Kidney (tissue), 13 donors: ENCODE measurements at regions not wholly inside any gene's neighbourhood (a gene's known extent, or its start where the extent isn't known, plus 50 kb on each side); places are given as distances from the start of the nearest gene placed in this dataset.

ENCODE experiments used
- DNase-seq, 5 donors: peaks; one replicate each; pipeline ENCODE4 v3.0.0-alpha.2; 2013 to 2020
- FAIRE-seq: peaks from 2 replicates; lab custom pipeline; 2012; peaks lifted over from hg19 to GRCh38; lab: Jason Lieb, UNC
- H3K27ac ChIP-seq, 2 donors: one replicate each; pipeline ENCODE4 v1.7.0; 2013; ENCODE audit warnings: low read depth in 2 of 2, low read length in 2 of 2, inconsistent platforms in 1 of 2
- H3K27me3 ChIP-seq: one replicate; pipeline ENCODE4 v1.7.1; 2013; ENCODE audit warnings: low read length, inconsistent platforms; ENCODE audit not compliant: control insufficient read depth, insufficient read depth
- H3K36me3 ChIP-seq, 3 donors: one replicate each; pipeline versions ENCODE4 v1.7.0 to v1.7.1; 2013; ENCODE audit warnings: low read length in 3 of 3, control low read depth in 1 of 3, inconsistent platforms in 1 of 3; ENCODE audit not compliant: insufficient read depth in 3 of 3, control insufficient read depth in 2 of 3
- H3K4me1 ChIP-seq, 3 donors: one replicate each; pipeline versions ENCODE4 v1.7.0 to v1.7.1; 2013; ENCODE audit warnings: low read length in 3 of 3, inconsistent platforms in 1 of 3, low read depth in 1 of 3; ENCODE audit not compliant: control insufficient read depth in 2 of 3, insufficient read depth in 2 of 3
- H3K4me3 ChIP-seq, 3 donors: one replicate each; pipeline versions ENCODE4 v1.7.0 to v1.8.1; 2013; ENCODE audit warnings: low read length in 3 of 3, control low read depth in 1 of 3, inconsistent platforms in 1 of 3
- H3K9ac ChIP-seq, 3 donors: one replicate each; pipeline versions ENCODE4 v1.7.0 to v1.7.1; 2013; ENCODE audit warnings: low read length in 3 of 3, control low read depth in 1 of 3, inconsistent platforms in 1 of 3
- H3K9me3 ChIP-seq, 3 donors: one replicate each; pipeline versions ENCODE4 v1.7.0 to v1.7.1; 2013; ENCODE audit warnings: low read length in 3 of 3, control low read depth in 1 of 3, inconsistent platforms in 1 of 3; ENCODE audit not compliant: control insufficient read depth in 2 of 3, insufficient read depth in 1 of 3
- intact Hi-C: fragments of 100-400 bp; cut with DNase I; formaldehyde crosslinking; loops from one replicate; pipeline ENCODE4 v1.11.1; 2022
- TF ChIP-seq, protein P1 (sequence below): IDR thresholded peaks from 3 replicates; pipeline ENCODE4 v1.5.1; 2012; ENCODE audit warnings: mild to moderate bottlenecking, moderate library complexity, borderline replicate concordance; ENCODE audit not compliant: insufficient read depth; ENCODE audit errors: extremely low read depth
- donor health status: control.
- donor health status: control.
- donor health status: control.
- donor health status: control.
- donor health status: control.
- donor health status: DM: yes; HTN: yes; CAD: no.
- donor health status: Normal renal cell carcinoma (clear cell type).

- intact Hi-C loops = no loop called here
- TF ChIP-seq, protein P1, sequence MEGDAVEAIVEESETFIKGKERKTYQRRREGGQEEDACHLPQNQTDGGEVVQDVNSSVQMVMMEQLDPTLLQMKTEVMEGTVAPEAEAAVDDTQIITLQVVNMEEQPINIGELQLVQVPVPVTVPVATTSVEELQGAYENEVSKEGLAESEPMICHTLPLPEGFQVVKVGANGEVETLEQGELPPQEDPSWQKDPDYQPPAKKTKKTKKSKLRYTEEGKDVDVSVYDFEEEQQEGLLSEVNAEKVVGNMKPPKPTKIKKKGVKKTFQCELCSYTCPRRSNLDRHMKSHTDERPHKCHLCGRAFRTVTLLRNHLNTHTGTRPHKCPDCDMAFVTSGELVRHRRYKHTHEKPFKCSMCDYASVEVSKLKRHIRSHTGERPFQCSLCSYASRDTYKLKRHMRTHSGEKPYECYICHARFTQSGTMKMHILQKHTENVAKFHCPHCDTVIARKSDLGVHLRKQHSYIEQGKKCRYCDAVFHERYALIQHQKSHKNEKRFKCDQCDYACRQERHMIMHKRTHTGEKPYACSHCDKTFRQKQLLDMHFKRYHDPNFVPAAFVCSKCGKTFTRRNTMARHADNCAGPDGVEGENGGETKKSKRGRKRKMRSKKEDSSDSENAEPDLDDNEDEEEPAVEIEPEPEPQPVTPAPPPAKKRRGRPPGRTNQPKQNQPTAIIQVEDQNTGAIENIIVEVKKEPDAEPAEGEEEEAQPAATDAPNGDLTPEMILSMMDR = no peak
- no peak for FAIRE-seq
Observed at GRCh38 chrX:39226251-39226650, 425.0 kb downstream of the MID1IP1 start.

GRCh38 chrX:39227371-39227770, 426.1 kb downstream of the MID1IP1 start:
- H3K4me3 ChIP-seq = no peak overlapping the region
- peaks cover 3% of the 10 kb centered on the region for H3K27me3 ChIP-seq
- H3K4me1 ChIP-seq = no peaks in the 10 kb centered on the region
- no peaks in the 10 kb centered on the region for H3K9me3 ChIP-seq
- H3K9ac ChIP-seq = no peak overlapping the region
- no peak for FAIRE-seq
- no peaks in the 10 kb centered on the region for H3K36me3 ChIP-seq
- TF ChIP-seq, protein P1 = no peak
- no peak overlapping the region for H3K27ac ChIP-seq
- DNase-seq = peak in 3 of 5 donors; percentile 11 to 33 (median 25)
- intact Hi-C loops = no loop called here

More at GRCh38 chrX:39226251-39226650, 425.0 kb downstream of the MID1IP1 start:
- Histone ChIP-seq H3K27ac (no peak overlapping the region), H3K9ac (no peak overlapping the region), H3K9me3 (no peaks in the 10 kb centered on the region), H3K4me1 (no peaks in the 10 kb centered on the region), H3K4me3 (no peak overlapping the region), H3K36me3 (no peaks in the 10 kb centered on the region), H3K27me3 (peaks cover 3% of the 10 kb centered on the region)
- DNase-seq = peak in 4 of 5 donors; percentile 16 to 57 (median 34)

DNA sequence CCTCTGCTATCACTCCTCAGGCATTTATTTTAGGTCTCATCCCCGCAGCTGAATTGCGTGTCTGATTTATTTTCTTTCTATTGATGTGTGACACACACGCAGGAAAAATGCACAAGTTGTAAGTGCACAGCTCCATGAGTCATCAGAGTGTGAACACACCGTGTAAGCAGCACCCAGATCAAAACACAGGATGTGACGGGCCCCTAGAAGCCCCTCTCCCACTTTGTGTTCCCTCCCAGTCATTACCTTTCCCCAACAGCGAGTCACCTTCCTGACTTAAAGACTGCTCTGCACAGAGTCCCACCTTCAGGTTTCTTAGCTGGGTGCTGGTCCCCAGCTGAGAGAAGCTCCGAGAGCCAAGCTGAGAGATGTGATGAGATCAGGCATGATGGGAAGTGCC, 436.7 kb downstream of the MID1IP1 start:
- Histone ChIP-seq H3K27me3 (no peaks in the 10 kb centered on the region), H3K9ac (no peak overlapping the region), H3K36me3 (no peaks in the 10 kb centered on the region), H3K4me1 (no peaks in the 10 kb centered on the region), H3K4me3 (no peak overlapping the region), H3K27ac (no peak overlapping the region), H3K9me3 (no peaks in the 10 kb centered on the region)
- TF ChIP-seq, protein P1 = no peak
- no peak for FAIRE-seq
- intact Hi-C loops = no loop called here
- no peak for DNase-seq

DNA sequence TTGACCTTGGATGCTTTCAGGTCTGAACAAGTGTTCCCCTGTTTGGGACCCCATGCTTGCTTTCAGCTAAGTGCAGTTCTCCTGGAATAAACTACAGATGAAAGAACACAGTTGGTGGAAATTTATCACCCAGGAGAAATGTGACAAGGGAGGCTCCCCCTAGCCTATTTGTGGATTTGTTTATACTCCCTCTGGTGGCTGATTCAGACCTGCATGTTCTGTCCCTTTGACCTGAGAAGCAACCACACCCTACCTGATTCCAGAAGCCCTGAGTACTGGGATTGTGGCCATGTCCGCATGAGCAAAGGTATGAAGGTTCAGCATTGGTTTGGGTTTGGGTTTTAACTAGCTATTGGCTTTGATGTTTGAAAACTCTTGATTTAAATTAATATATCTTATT, 440.9 kb downstream of the MID1IP1 start:
- no peak overlapping the region for H3K9ac ChIP-seq
- H3K27me3 ChIP-seq = peaks cover 3% of the 10 kb centered on the region
- H3K4me3 ChIP-seq = no peak overlapping the region
- no peak overlapping the region for H3K27ac ChIP-seq
- FAIRE-seq (peak; percentile 35), DNase-seq (peak in 4 of 5 donors; percentile 33 to 68 (median 52))
- no peaks in the 10 kb centered on the region for H3K4me1 ChIP-seq
- H3K36me3 ChIP-seq = no peaks in the 10 kb centered on the region
- TF ChIP-seq, protein P1 = peak; percentile 33
- no peaks in the 10 kb centered on the region for H3K9me3 ChIP-seq
- intact Hi-C loops = no loop called here
